ENCODE measurements at regions not wholly inside any gene's neighbourhood (a gene's known extent, or its start where the extent isn't known, plus 50 kb on each side); places are given as distances from the start of the nearest gene placed in this dataset.

DNA sequence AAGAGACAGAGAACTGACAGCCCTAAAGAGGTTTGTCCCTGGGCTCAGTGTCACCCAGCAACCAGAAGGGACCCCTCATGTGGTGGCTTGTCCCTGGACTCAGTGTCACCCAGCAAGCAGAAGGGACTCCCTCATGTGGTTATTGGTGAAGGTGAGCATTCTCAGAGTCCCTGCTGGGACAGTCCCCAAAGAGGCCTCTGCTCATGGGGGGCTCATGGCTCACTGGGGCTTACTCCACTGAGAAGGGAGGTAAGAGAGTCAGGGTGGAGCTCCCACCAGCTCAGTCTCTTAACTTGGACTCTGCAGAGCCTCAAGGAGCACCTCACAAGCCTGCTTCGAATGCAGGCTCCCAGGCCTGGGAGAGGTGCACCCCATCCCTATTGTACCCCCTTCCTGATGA is 145.2 kb upstream of the COPS8 start:
- DNase-seq, result no peak

DNA sequence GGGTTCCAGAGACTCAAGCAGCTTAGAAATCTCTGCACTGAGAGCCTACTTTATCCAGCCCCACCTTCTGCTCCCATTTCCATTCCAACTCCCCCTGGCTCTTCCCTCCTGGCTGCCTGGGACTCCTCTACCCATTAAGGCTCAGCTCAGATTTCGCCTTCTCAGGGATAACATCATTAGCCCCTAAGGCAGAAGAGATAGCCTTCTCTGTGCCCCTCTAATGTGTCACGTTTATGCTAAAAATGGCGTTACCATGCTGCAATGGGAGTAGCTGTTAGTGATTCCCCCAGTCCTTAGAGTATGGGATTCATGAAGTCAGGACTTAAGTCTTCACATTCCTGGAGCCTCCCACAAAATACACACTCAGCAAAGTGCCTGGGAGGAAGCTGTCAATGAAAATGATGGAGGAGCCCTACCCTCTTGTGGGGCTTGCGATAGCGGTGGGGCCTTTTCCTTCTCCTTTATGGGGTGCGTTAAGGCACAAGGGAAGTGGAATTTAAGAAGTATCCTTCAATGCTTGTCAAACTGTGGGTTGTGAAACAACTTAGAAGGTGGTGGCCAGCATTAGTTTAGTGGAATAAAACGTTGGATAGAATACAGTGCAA is 144.7 kb upstream of the COPS8 start:
- DNase-seq, result no peak

DNA sequence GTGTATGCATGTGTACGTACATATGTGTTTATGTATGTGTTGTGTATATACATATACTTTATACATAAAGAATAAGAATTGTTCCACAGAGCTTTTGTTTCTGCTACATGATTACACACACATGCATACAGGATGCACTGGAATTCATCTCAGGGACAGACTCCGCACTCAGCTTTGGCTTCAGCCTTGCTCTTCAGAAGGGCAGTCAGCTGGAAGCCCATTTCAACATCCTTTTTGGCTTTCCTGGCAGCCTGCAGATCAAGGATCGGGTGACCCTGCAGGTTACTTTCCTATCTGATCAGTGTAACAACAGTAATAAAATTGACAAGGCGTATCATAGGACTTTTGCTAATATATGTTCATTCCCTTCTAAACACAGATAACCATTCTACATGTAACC is 144.1 kb upstream of the COPS8 start:
- no peak for DNase-seq

DNA sequence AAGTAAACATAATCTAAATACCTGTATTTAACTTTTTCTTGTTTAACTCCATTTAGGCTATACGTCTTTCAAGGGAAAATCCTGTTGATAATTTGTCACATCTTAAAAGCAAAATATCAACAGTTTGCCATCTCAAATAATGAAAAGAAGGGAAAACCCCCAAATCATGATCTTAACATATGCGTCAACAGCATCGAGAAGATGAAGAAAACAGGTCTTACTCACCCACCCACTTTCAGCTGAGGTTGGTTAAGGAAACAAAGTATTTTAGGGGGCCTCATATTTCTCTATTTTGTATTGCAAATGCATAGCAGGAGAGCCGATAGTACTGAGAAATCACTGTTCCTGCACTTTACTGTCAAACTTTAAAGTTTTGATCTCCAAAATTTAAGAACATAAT is 143.1 kb upstream of the COPS8 start:
- DNase-seq, result no peak

DNA sequence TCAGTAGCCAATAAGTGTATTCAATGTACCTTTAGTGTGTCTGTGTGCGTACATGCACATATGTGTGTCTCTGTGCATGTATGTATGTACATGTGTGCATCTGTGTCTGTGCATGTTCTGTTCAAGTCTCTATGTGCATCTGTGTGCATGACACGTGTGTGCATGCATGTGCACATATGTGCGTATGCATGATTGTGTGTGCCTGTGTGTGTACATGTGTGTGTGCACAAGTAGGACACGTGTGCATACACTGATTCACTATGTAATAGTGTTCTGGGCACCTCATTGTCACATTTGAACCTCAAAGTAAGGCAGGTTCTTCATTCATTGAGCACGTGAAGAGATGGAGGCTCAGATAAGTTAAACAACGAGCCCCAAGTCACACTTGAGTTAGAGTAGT is 142.6 kb upstream of the COPS8 start:
- DNase-seq, result no peak

DNA sequence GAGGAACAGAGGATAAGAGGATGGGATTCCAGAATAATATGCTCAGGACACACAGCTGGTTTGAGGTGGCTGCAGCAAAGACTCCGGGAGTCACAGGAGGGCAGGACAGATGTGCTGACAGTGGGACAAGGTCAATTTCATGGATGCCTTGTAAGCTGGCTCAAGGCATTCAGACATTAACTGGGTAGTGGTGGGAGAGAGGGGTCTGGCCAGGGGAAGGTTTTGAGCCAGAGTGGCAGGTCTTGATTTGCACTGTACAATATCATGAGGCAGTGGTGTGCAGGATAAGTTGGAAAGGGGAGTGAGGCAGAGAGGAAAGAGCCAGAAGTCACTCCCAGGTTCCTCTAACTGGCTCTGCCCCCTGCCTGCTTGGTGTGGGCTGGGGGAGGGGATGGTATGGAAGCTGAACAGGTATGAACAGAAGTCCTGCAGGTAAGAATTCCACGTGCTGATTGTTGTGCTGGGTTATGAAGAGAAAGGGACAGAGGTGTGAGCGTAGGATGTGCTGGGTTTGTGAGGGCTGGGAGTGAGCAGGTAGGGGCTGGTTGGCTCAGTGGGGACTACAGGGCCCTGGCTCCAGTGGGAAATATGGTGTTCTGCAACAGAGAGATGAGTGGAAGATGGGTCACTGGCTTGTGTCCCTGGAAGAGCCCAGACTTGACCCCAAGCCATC is 141.7 kb upstream of the COPS8 start:
- DNase-seq, result no peak

DNA sequence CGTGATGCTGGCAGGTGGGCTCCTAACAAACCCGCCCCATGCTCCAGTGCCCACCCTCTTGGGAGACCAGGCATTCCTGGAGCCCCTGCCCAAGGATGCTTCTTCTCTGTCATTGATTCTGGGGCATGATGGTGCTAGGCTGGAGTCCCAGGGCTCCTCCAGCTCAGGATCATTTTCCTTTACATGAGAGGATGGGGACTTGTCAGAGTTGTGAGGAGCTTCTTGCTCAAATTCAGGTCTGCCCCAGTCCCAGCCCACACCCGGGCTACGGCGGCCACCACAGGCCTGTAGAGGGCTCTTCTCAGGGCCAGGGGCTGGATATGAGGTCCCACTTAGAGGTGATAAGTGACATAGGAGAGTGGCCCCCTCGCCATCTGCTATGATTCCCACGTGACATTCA is 141.1 kb upstream of the COPS8 start:
- DNase-seq, result no peak

DNA sequence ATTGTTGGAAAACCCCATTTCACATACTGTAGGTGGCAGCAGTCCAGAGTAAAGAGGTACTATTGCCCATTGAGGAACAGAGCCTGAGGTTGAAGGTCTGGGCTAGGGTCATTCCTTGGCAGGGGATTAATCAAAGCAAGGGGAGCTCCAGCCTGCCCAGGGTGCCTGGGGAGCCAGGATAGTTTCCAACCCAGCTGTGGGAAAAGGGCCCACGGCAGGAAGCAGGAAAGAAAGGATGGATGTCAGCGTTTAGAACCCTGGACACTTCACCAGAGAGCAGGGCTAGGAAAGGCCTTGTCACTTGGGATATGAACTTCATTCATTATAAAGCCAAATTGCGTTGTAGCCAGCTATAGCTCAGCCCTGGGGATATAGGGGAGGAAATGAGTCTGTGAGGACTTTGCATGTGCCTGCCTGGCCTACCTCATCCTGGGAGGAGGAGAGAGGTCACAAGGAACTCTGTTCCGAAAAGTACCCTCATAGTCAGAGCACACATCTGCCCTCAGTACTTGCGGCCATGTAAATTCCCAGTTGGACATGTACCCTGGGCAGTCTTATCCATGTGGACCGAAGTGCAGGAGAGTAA is 140.2 kb upstream of the COPS8 start:
- DNase-seq, result no peak

DNA sequence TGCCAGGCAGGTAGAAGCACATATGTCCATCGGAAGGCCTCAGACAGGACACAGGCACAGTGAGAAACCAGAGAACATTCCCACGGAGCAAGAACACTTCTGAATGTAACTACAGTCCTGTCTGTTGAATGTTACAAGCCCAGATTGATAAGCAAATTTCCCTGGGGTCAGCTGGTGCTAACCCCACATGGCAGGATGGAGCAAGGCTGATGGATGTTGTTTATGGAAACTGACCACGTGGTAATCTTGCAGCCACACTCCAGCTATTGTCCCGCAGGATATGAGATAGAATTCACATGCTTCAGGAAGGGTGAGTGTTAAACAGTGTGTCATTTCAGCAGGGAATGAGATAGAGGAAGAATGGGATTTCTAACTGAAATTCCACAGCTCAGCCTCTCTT is 138.8 kb upstream of the COPS8 start:
- DNase-seq, result no peak

DNA sequence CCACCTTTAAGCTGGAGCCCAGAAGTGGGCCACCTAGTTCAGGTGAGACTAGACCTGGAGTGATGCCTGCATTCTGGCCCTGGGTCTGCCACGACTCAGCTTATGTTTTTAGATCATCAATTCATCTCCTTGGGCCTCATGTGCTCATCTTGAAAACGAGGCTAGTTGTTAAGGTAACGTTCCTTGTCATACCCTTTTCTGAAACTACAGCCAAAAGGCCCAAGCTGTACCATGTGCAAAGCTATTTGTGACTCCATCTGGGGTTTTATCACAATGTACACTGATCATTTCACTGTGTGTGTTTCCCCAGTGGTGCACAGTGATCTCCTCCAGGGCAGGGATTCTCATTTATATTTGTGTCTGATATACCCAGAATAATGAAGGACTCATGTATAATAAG is 138.4 kb upstream of the COPS8 start:
- no peak for DNase-seq

DNA sequence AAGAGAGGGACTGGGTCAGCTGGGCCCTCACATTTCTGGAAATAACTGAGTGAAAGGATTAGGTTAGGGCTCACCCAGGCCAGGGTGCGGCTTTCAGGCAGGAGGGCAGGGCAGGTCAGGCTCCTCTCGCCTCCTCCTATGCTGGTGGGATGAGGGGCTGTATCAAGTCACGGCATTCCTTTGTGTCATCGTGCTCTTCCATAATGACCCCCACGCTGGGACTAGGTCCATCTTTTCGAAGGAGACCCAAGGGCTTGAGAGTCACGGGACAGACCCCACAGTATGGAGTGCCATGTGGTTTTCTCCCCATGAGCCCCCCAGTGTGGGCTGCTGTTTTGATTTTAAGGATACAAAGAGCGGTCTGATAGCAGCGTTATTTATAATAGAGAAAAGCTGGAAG is 137.8 kb upstream of the COPS8 start:
- no peak for DNase-seq

DNA sequence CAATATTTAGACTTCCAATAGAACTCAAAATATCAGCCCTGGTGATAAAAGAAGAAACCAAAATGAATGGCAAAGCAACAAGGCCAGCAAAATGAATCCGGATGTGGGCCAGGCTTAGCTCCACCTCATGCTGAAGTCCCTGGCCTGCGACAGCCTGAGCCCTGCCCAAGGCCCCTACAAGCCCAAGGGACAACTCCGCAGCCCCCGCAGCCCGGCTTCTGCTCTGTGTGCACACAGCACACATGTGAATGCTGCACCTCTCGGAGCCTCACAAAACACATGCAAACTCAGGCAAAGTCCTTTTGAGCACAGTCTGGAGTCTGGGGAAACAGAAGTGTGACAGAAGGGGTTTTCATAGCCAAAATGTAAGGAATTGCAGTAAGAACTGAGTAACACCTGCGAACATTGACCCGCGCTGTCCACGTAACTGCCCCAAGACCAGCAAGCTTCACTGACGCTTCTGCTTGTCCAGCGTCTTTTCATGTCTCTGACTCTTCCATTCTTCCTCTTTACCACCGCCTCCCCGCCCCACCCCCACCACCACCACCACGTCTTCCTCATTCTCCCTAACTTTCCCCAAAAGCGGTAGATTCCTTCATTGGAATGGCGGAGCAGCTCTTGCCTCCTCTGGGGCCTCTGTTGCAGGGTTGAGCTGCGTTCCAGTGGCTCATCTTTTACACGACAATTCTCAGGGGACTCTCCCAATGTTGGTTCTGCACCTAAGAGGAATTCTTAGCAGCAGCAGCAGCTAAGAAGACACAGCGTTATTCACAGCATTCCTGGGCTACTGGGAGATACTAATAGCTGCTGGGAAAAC is 136.4 kb upstream of the COPS8 start:
- DNase-seq, result no peak

DNA sequence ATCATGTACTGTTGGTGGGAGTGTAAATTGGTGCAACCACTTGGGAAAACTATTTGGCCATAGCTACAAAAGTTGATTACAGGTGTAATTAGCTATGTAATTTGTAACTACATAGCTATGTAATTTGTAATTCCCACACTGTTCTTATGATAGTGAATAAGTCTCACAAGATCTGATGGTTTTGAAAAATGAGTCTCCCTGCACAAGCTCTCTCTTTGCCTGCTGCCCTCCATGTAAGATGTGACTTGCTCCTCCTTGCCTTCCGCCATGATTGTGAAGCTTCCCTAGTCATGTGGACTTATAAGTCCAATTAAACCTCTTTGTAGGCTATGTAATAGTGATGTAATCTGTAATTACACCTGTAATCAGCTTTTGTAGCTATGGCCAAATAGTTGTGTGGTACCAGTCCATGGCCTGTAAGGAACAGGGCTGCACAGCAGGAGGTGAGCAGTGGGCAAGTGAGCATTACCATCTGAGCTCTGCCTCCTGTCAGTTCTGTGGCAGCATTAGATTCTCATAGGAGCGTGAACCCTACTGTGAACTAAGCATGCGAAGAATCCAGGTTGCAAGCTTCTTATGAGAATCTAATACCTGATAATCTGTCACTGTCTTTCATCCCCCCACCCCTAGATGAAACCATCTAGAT is 133.7 kb upstream of the COPS8 start:
- no peak for DNase-seq

DNA sequence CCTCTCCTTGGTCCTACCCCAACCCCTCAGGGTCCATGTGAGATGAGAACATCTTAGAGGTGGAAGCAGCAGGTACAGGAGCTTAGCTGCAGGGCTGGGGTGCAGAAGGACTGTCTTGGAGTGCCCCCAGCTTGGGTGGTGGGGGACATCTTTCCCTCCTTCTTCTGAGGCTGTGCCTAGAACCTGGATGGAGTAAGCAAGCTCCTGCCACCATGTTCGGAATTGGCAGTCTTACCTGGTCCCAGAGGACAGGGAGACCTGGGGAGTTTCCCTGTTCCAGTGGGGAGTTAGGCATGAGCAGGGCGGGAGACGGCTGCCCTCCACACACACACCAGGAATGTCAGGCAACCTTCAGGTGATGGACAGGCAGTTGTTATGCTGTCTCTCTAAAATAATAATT is 131.0 kb upstream of the COPS8 start:
- DNase-seq, result no peak

DNA sequence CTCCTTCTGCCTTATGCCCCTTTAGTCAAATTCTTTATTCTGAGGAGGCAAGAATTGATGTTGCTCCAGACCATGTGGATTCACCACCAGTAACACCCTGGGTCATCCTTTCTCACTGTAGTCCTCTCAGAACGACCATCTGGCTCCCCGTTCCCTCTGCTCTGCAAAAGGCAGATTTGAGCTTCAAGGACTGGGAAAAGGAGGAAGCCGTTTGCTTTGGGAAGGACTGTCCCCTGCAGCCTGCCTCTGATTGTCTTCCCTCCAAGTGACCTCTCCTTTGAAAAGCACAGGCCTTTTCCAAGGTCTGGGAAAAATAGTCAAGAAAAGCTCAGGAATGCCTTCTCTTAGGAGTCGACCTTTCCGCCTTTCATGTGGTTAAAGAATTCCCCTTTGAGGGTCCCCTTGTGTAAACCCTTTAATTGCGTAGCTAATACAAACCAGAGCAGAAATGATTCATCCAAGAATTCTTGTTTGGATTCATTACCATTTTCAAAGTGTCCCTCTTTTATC is 130.1 kb upstream of the COPS8 start:
- DNase-seq, result no peak

DNA sequence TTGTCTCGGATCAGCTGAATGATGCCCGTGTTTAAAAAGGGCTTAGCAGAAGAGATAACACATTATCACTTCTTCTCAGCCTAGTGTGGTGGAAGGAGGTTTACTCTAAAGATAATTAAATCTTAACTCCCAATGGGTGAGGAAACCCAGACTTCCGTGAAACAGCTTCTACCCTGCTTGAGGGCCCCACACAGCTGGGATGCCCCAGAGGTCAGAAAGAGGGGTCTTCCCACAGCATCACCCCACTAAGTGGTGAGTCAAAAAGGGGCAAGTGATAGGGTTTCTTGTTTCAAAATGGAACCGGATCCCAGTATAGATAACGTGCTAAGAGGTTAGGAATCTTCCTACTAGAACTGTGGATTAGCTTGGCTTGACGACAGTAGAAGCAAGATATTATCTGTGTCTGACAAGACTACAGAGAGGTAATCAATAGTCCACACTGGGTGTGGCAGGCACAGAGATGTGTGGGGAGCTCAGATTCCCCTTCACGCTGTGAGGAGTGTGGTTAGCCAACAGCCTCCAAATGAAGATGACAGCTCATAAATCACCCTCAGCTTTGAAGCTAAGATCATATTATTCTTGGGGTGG is 129.6 kb upstream of the COPS8 start:
- no peak for DNase-seq

DNA sequence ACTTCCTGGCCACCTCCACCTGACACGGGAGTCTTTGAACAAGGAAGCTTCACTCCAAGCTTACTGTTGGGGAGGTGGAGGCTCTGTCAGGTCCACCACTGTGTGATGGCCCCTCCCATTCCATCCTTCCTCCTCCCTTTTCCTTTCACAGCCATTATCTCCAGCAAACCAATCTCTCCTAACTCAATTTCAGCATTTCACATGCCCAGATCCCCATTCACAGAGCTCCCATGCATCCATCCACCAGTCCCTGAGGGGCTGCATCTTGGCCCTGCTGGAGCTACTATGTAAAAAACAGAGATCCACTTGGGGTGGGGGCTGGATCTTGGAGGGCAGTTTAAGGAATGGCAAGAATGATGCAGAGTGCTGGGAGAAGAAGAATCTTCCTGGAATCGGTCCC is 129.0 kb upstream of the COPS8 start:
- DNase-seq, result no peak

DNA sequence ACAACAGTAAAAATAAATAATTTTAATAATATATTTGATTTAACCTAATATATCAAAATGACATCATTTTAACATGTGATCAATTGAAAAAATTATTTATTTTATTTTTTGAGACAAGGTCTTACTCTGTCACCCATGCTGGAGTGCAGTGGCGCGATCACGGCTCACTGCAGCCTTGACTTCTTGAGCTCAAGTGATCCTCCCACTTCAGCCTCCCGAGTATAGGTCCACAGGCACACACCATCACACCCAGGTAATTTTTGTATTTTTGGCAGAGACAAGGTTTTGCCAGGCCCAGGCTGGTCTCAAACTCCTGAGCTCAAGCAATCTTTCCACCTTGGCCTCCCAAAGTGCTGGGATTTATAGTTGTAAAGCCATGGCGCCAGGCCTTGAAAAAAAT is 126.7 kb upstream of the COPS8 start:
- no peak for DNase-seq

DNA sequence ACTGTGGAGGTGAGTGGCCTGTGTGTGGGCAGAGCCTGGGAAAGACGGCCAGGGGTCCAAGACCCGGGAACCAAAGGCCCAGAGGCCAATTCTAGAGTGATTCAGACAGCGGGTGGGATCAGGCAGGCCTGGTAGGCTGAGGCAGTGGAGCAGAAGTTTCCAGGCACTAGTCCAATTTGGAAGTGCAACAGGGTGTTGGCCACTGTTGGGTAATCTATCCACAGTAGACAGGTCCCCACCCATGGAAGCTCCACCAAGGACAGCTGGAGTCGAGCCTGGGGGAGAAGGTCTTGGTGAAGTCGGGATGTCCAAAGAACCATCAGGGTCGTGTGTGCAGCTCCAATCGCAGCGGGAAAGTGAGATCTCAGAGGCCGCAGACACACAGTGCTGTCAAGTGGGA is 125.8 kb upstream of the COPS8 start:
- DNase-seq, result no peak

DNA sequence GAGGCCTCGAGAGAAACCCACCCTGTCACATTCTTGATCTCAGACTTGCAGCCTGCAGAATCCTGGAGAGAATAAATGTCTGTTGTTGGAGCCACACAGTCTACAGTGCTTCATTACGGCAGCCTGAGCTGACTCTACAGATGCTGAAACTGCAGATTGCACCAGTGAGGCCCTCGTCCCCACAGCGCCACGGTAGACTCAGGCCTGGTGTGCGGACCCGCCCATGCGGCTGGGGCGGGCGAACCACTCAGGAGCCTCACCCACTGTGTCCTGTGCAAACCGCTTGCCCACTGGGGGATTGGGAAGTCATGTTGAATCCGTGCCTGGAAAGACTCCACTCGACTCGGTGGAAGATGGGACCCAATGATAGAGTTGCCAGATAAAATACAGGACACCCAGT is 125.2 kb upstream of the COPS8 start:
- no peak for DNase-seq

DNA sequence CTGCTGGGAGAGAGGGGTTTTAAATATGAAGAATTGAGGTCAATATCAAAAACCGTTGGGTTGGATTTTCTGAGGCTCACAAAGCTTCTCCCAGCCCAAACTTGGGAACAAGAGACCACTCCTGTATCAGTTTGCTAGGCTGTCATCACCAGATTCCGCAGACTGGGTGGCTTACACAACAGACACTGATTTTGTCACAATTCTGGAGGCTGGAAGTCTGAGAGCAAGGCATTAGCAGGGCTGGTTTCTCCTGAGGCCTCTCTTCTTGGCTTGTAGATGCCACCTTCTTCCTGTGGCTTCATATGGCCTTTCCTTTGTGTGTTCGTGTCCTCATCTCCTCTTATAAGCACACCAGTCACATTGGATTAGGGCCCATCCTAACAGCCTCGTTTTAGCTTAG is 122.9 kb upstream of the COPS8 start:
- DNase-seq, result no peak

DNA sequence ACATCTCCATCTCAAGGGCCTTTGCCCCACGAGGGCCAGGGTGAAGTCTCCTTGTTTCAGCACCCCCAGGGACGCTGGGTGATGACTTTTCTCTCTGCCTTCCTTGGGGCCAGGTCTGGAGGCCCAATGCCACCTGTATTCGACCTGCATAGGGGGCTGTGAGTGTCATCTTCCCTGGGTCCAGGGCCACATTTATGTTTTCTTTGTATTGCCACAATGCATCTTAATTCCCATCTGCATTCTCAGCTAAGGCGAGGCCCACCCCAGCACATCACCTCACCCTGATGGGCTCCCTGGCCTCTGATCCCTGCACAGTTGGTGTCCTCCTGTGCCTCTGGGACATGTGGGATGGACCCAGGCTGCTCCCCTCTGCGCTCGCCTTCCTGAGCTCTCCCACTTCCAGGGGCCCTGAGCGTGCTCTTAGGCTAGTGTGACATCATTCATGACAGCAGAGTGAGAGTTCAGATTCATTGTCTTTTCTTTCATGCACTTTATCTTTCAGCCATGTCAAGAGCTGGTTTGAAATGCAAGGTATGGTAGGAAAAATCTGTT is 122.0 kb upstream of the COPS8 start:
- DNase-seq, result no peak

DNA sequence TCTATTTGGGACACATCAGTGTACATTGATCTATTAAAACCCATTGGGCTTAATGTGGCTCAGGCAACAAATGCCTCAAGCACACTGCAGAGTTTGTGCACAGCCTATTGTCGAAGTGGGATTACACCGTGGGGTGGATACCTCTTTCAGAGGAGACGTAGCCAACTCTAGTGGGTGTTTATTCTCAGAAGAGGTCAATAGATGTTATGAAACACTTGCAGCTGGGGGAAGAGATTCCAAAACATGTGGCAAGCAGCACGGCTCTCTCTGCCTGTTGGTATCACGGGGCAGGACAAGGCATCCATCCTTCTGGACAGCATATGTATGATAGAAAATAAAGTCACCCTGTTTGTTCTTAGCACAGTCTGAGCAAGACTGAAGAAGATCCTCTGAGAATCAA is 121.4 kb upstream of the COPS8 start:
- no peak for DNase-seq
